ENCODE measurements at regions not wholly inside any gene's neighbourhood (a gene's known extent, or its start where the extent isn't known, plus 50 kb on each side); places are given as distances from the start of the nearest gene placed in this dataset.

DNA sequence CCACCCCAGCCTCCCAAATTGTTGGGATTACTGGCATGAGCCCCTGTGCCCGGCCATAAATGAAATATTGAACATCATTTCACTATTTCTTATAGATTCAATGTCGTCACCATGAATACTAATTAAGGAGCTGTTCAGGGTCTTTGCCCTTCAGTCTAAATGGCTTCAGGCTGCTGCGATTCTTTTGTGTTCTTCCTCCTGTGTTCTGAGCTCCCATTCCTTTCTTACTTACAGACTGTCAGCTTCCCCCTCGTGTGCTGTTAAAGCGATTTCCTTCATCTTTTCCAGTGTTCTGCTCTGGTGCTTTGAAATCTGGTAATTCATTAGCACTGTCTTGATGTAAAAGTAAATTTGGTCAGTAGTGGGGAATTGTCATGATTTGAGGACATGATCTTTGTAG, 63.3 kb upstream of the PRDM1 start:
- Mint-ChIP-seq H3K4me1 (ENCODE audit: low read depth) (no peaks in the 10 kb centered on the region), H3K36me3 (ENCODE audit: low read depth) (no peaks in the 10 kb centered on the region), H3K9me3 (ENCODE audit: low read depth) (no peaks in the 10 kb centered on the region), H3K4me3 (ENCODE audit: unreplicated experiment) (no peak overlapping the region), H3K27ac (ENCODE audit: unreplicated experiment) (no peak overlapping the region), H3K27me3 (ENCODE audit: low read depth) (peaks cover 3% of the 10 kb centered on the region)
- DNase-seq (ENCODE audit: low spot score) = no peak
- TF ChIP-seq, protein P1, sequence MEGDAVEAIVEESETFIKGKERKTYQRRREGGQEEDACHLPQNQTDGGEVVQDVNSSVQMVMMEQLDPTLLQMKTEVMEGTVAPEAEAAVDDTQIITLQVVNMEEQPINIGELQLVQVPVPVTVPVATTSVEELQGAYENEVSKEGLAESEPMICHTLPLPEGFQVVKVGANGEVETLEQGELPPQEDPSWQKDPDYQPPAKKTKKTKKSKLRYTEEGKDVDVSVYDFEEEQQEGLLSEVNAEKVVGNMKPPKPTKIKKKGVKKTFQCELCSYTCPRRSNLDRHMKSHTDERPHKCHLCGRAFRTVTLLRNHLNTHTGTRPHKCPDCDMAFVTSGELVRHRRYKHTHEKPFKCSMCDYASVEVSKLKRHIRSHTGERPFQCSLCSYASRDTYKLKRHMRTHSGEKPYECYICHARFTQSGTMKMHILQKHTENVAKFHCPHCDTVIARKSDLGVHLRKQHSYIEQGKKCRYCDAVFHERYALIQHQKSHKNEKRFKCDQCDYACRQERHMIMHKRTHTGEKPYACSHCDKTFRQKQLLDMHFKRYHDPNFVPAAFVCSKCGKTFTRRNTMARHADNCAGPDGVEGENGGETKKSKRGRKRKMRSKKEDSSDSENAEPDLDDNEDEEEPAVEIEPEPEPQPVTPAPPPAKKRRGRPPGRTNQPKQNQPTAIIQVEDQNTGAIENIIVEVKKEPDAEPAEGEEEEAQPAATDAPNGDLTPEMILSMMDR (IDR thresholded peaks at IDR 0.05) = no peak

GRCh38 chr6:106017454-106017853, 68.7 kb upstream of the PRDM1 start:
- H3K36me3 Mint-ChIP-seq (ENCODE audit: low read depth) = no peaks in the 10 kb centered on the region
- H3K4me1 Mint-ChIP-seq (ENCODE audit: low read depth) = no peaks in the 10 kb centered on the region
- DNase-seq (ENCODE audit: low spot score) = no peak
- H3K27me3 Mint-ChIP-seq (ENCODE audit: low read depth) = peaks cover 43% of the 10 kb centered on the region
- H3K4me3 Mint-ChIP-seq (ENCODE audit: unreplicated experiment) = no peak overlapping the region
- no peak overlapping the region for H3K27ac Mint-ChIP-seq (ENCODE audit: unreplicated experiment)
- H3K9me3 Mint-ChIP-seq (ENCODE audit: low read depth) = no peaks in the 10 kb centered on the region
- TF ChIP-seq, protein P1 (IDR thresholded peaks at IDR 0.05) = no peak

DNA sequence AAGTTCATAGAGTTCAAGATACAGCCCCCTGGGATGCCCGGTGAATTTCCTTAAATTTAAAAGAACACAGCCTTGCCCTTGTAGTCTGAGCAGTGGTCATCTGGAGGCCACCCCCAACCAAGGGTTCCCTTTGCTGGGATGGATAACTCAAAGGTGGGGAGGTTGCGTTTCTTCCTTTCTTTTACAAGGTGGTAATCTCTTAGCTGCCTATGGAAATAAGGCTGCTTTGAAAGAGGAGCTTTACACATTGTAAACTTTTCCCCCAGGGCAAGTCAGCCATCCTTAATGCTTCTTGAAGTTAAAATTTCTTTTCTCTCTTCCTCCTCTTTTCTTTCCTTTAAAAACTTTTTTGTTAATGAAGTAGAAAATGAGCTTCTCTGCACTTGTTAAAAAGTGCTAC, 71.2 kb upstream of the PRDM1 start:
- Mint-ChIP-seq H3K4me3 (ENCODE audit: unreplicated experiment) (no peak overlapping the region), H3K4me1 (ENCODE audit: low read depth) (no peaks in the 10 kb centered on the region), H3K27me3 (ENCODE audit: low read depth) (peaks cover 43% of the 10 kb centered on the region), H3K27ac (ENCODE audit: unreplicated experiment) (no peak overlapping the region), H3K36me3 (ENCODE audit: low read depth) (no peaks in the 10 kb centered on the region), H3K9me3 (ENCODE audit: low read depth) (no peaks in the 10 kb centered on the region)
- TF ChIP-seq, protein P1 (IDR thresholded peaks at IDR 0.05) = no peak
- DNase-seq (ENCODE audit: low spot score) = no peak

DNA sequence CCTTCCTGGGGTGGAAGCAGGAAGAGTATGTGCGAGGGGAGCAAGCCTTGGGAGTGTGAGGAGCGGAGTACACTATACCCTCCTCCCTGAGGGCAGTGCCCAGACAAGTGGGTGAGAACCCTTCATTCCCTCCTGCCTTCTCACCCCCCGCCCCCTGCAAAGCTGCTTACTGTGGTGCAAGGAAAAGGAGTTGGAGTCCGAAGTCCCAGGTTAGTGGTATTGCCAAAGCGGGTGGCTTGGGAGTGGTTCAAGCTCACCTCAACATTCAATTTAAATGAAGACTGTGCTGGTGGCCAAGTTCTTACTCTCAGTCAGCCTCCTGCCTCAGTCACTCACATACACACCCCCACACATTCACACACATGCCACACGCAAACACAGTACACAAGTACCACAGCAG, 74.7 kb upstream of the PRDM1 start:
- Mint-ChIP-seq H3K9me3 (ENCODE audit: low read depth) (no peaks in the 10 kb centered on the region), H3K4me1 (ENCODE audit: low read depth) (no peaks in the 10 kb centered on the region), H3K27me3 (ENCODE audit: low read depth) (peaks cover 46% of the 10 kb centered on the region), H3K27ac (ENCODE audit: unreplicated experiment) (no peak overlapping the region), H3K4me3 (ENCODE audit: unreplicated experiment) (no peak overlapping the region), H3K36me3 (ENCODE audit: low read depth) (no peaks in the 10 kb centered on the region)
- TF ChIP-seq, protein P1 (IDR thresholded peaks at IDR 0.05) = no peak
- DNase-seq (ENCODE audit: low spot score) = no peak

GRCh38 chr6:106005954-106006353, 80.2 kb upstream of the PRDM1 start:
- no peak overlapping the region for H3K27ac Mint-ChIP-seq (ENCODE audit: unreplicated experiment)
- H3K27me3 Mint-ChIP-seq (ENCODE audit: low read depth) = peaks cover 58% of the 10 kb centered on the region
- no peak overlapping the region for H3K4me3 Mint-ChIP-seq (ENCODE audit: unreplicated experiment)
- no peaks in the 10 kb centered on the region for H3K9me3 Mint-ChIP-seq (ENCODE audit: low read depth)
- no peak for DNase-seq (ENCODE audit: low spot score)
- H3K36me3 Mint-ChIP-seq (ENCODE audit: low read depth) = no peaks in the 10 kb centered on the region
- TF ChIP-seq, protein P1 (IDR thresholded peaks at IDR 0.05) = no peak
- no peaks in the 10 kb centered on the region for H3K4me1 Mint-ChIP-seq (ENCODE audit: low read depth)
